Erythroblast (primary cell): ENCODE measurements at regions not wholly inside any gene's neighbourhood (a gene's known extent, or its start where the extent isn't known, plus 50 kb on each side); places are given as distances from the start of the nearest gene placed in this dataset.
"Not testable (repeated sequence)": the region's sequence is repeated elsewhere in the genome, so short reads cannot be mapped to it uniquely, and the experiment has no call there.

Source experiments
- DNase-seq, 2 experiments: peaks; one replicate each; lab custom pipeline; 2025; lab: John Stamatoyannopoulos, UW
- GATA1 ChIP-seq: IDR thresholded peaks from 2 replicates; pipeline ENCODE4 v1.6.1; 2011; ENCODE audit warnings: low read depth, mild to moderate bottlenecking, control low read depth, low read length, moderate library complexity
- POLR2A ChIP-seq: IDR thresholded peaks from 2 replicates; pipeline ENCODE4 v1.6.1; 2011; ENCODE audit warnings: mild to moderate bottlenecking, low read length

- DNase-seq, result no peak
- no peak for TF ChIP-seq GATA1
Observed at GRCh38 chr17:70323269-70323668, 153.9 kb downstream of the KCNJ2 start.

GRCh38 chr17:70324031-70324430 lies 154.7 kb downstream of the KCNJ2 start:
- TF ChIP-seq POLR2A, result no peak
- no peak for TF ChIP-seq GATA1
- no peak for DNase-seq

- no peak for DNase-seq
- TF ChIP-seq POLR2A, result no peak
- TF ChIP-seq GATA1, result no peak
Observed at GRCh38 chr17:70327279-70327678, 157.9 kb downstream of the KCNJ2 start.

- TF ChIP-seq POLR2A (no peak), GATA1 (no peak)
- no peak for DNase-seq
Observed at GRCh38 chr17:70327723-70328122, 158.4 kb downstream of the KCNJ2 start.

GRCh38 chr17:70329721-70330120 lies 160.4 kb downstream of the KCNJ2 start:
- no peak for DNase-seq
- TF ChIP-seq GATA1 (no peak), POLR2A (no peak)

GRCh38 chr17:70331066-70331465 lies 161.7 kb downstream of the KCNJ2 start:
- not testable (repeated sequence) for DNase-seq

GRCh38 chr17:70332356-70333210 lies 163.3 kb downstream of the KCNJ2 start:
- DNase-seq, result no peak
- TF ChIP-seq GATA1, result no peak
- TF ChIP-seq POLR2A, result no peak

- TF ChIP-seq GATA1 (no peak), POLR2A (no peak)
- DNase-seq, result no peak
Observed at GRCh38 chr17:70336411-70336810, 167.1 kb downstream of the KCNJ2 start.

GRCh38 chr17:70338946-70339354 lies 169.6 kb downstream of the KCNJ2 start:
- TF ChIP-seq GATA1 (no peak), POLR2A (no peak)
- no peak for DNase-seq

- no peak for DNase-seq
- no peak for TF ChIP-seq GATA1
- TF ChIP-seq POLR2A, result no peak
Observed at GRCh38 chr17:70343114-70343513, 173.8 kb downstream of the KCNJ2 start.

- DNase-seq, result no peak
- TF ChIP-seq GATA1 (no peak), POLR2A (no peak)
Observed at GRCh38 chr17:70344386-70345060, 175.2 kb downstream of the KCNJ2 start.

- TF ChIP-seq POLR2A (no peak), GATA1 (no peak)
- no peak for DNase-seq
Observed at GRCh38 chr17:70345061-70345460, 175.7 kb downstream of the KCNJ2 start.

GRCh38 chr17:70352834-70353233 lies 183.5 kb downstream of the KCNJ2 start:
- no peak for DNase-seq
- TF ChIP-seq GATA1 (no peak), POLR2A (no peak)

- no peak for DNase-seq
- TF ChIP-seq GATA1 (no peak), POLR2A (no peak)
Observed at GRCh38 chr17:70353408-70354092, 184.2 kb downstream of the KCNJ2 start.
